ENCODE measurements at regions not wholly inside any gene's neighbourhood (a gene's known extent, or its start where the extent isn't known, plus 50 kb on each side); places are given as distances from the start of the nearest gene placed in this dataset.

GRCh38 chr2:122003196-122003940 is 247.9 kb downstream of the TSN start:
- no peak for TF ChIP-seq Cebpa-rat (IDR thresholded peaks at IDR 0.05)
- Histone ChIP-seq H4K20me1 (no peaks in the 10 kb centered on the region), H3K27ac (no peak overlapping the region), H3K36me3 (no peaks in the 10 kb centered on the region), H3K4me3 (no peak overlapping the region), H3K9me3 (replicated peaks in 1 of 11) (peaks cover 0 to 10% (median 4%) of the 10 kb centered on the region in 11 experiments; a peak in 5 of 22 replicates), H3K9ac (no peak overlapping the region), H3K4me2 (peak overlapping the region in 6 of 11 experiments; percentile 3 to 80 (median 40); a peak in 10 of 22 replicates), H3K4me1 (peaks cover 8 to 83% (median 57%) of the 10 kb centered on the region in 10 experiments; a peak in 19 of 20 replicates), H3K27me3 (no peaks in the 10 kb centered on the region)

GRCh38 chr2:122007126-122007525 is 251.7 kb downstream of the TSN start:
- no peak for TF ChIP-seq Cebpa-rat (IDR thresholded peaks at IDR 0.05)
- no peaks in the 10 kb centered on the region for H3K36me3 ChIP-seq
- H3K9me3 ChIP-seq (replicated peaks in 1 of 11) = peaks cover 0 to 7% (median under 1%) of the 10 kb centered on the region in 11 experiments; a peak in 5 of 22 replicates
- no peak overlapping the region for H3K27ac ChIP-seq
- 0 out of 22 replicates have a peak overlapping the region, but pooled peaks of 1 of the 11 experiments have one; percentile 6 for H3K9ac ChIP-seq
- H4K20me1 ChIP-seq = no peaks in the 10 kb centered on the region
- H3K4me1 ChIP-seq = peaks cover 28 to 84% (median 61%) of the 10 kb centered on the region in 10 experiments
- no peak overlapping the region for H3K4me3 ChIP-seq
- H3K27me3 ChIP-seq = 0 out of 22 replicates have a peak, but pooled peaks cover 0 to 5% (median 0%) of the 10 kb centered on the region in 11 experiments
- H3K4me2 ChIP-seq = peak overlapping the region in 8 of 11 experiments; percentile 35 to 89 (median 62); a peak in 15 of 22 replicates

- H3K36me3 ChIP-seq = no peaks in the 10 kb centered on the region
- no peak overlapping the region for H3K9ac ChIP-seq
- no peak overlapping the region for H3K4me3 ChIP-seq
- no peak for TF ChIP-seq Cebpa-rat (IDR thresholded peaks at IDR 0.05)
- H3K27me3 ChIP-seq = 0 out of 22 replicates have a peak, but pooled peaks cover 0 to 5% (median 0%) of the 10 kb centered on the region in 11 experiments
- H3K27ac ChIP-seq = no peak overlapping the region
- no peaks in the 10 kb centered on the region for H4K20me1 ChIP-seq
- H3K4me1 ChIP-seq = peaks cover 28 to 83% (median 64%) of the 10 kb centered on the region in 10 experiments
- H3K9me3 ChIP-seq (replicated peaks in 1 of 11) = peaks cover 0 to 4% (median 0%) of the 10 kb centered on the region in 11 experiments; a peak in 1 of 22 replicates
- peak overlapping the region in 8 of 11 experiments; percentile 35 to 89 (median 62); a peak in 14 of 22 replicates for H3K4me2 ChIP-seq
Observed at GRCh38 chr2:122007577-122007976, 252.1 kb downstream of the TSN start.

GRCh38 chr2:122009561-122009960 is 254.1 kb downstream of the TSN start:
- peak overlapping the region in 5 of 11 experiments; percentile 8 to 59 (median 53); a peak in 9 of 22 replicates for H3K9ac ChIP-seq
- peak overlapping the region in 8 of 11 experiments; percentile 19 to 75 (median 50); a peak in 13 of 22 replicates for H3K27ac ChIP-seq
- TF ChIP-seq Cebpa-rat (IDR thresholded peaks at IDR 0.05) = no peak

GRCh38 chr2:122011493-122012270 is 256.2 kb downstream of the TSN start:
- Histone ChIP-seq H3K9ac (no peak overlapping the region), H3K4me2 (peak overlapping the region; percentile 14 to 89 (median 77); a peak in 19 of 22 replicates), H3K27ac (peak overlapping the region in 2 of 11 experiments; percentile 28 to 63; a peak in 2 of 22 replicates), H3K4me1 (peaks cover 28 to 58% (median 57%) of the 10 kb centered on the region in 10 experiments), H4K20me1 (no peaks in the 10 kb centered on the region), H3K9me3 (replicated peaks in 1 of 11) (0 out of 22 replicates have a peak, but pooled peaks cover 0 to 4% (median 0%) of the 10 kb centered on the region in 11 experiments), H3K27me3 (0 out of 22 replicates have a peak, but pooled peaks cover 0 to 5% (median 0%) of the 10 kb centered on the region in 11 experiments), H3K36me3 (no peaks in the 10 kb centered on the region), H3K4me3 (no peak overlapping the region)
- TF ChIP-seq Cebpa-rat (IDR thresholded peaks at IDR 0.05) = no peak

More at GRCh38 chr2:122009561-122009960, 254.1 kb downstream of the TSN start:
- Histone ChIP-seq H3K36me3 (no peaks in the 10 kb centered on the region), H3K9me3 (replicated peaks in 1 of 11) (0 out of 22 replicates have a peak, but pooled peaks cover 0 to 4% (median 0%) of the 10 kb centered on the region in 11 experiments), H3K4me3 (0 out of 20 replicates have a peak overlapping the region, but pooled peaks of 2 of the 10 experiments have one; percentile 3 to 19), H4K20me1 (no peaks in the 10 kb centered on the region), H3K4me1 (peaks cover 28 to 68% (median 58%) of the 10 kb centered on the region in 10 experiments), H3K27me3 (0 out of 22 replicates have a peak, but pooled peaks cover 0 to 5% (median 0%) of the 10 kb centered on the region in 11 experiments), H3K4me2 (peak overlapping the region; percentile 44 to 89 (median 77))

GRCh38 chr2:122018736-122019135 is 263.3 kb downstream of the TSN start:
- Histone ChIP-seq H3K4me3 (no peak overlapping the region), H3K9me3 (replicated peaks in 1 of 11) (peaks cover 0 to 8% (median 0%) of the 10 kb centered on the region in 11 experiments; a peak in 5 of 22 replicates), H3K27ac (no peak overlapping the region), H3K4me2 (no peak overlapping the region), H3K4me1 (peaks cover 0 to 24% (median 4%) of the 10 kb centered on the region in 10 experiments; a peak in 7 of 20 replicates), H4K20me1 (no peaks in the 10 kb centered on the region), H3K27me3 (no peaks in the 10 kb centered on the region), H3K9ac (no peak overlapping the region), H3K36me3 (no peaks in the 10 kb centered on the region)
- TF ChIP-seq Cebpa-rat (IDR thresholded peaks at IDR 0.05) = no peak

- H3K4me1 ChIP-seq = peaks cover 0 to 24% (median 4%) of the 10 kb centered on the region in 10 experiments; a peak in 7 of 20 replicates
- H3K27ac ChIP-seq = no peak overlapping the region
- no peaks in the 10 kb centered on the region for H3K27me3 ChIP-seq
- H3K4me2 ChIP-seq = peak overlapping the region in 5 of 11 experiments; percentile 1 to 48 (median 16); a peak in 7 of 22 replicates
- H3K4me3 ChIP-seq = no peak overlapping the region
- no peaks in the 10 kb centered on the region for H4K20me1 ChIP-seq
- H3K9ac ChIP-seq = no peak overlapping the region
- H3K9me3 ChIP-seq (replicated peaks in 1 of 11) = peaks cover 0 to 8% (median 0%) of the 10 kb centered on the region in 11 experiments; a peak in 5 of 22 replicates
- H3K36me3 ChIP-seq = no peaks in the 10 kb centered on the region
- TF ChIP-seq Cebpa-rat (IDR thresholded peaks at IDR 0.05) = no peak
Observed at GRCh38 chr2:122019724-122020123, 264.3 kb downstream of the TSN start.

- H3K4me2 ChIP-seq = peak overlapping the region in 4 of 11 experiments; percentile 11 to 48 (median 18); a peak in 5 of 22 replicates
- no peak for TF ChIP-seq Cebpa-rat (IDR thresholded peaks at IDR 0.05)
- no peak overlapping the region for H3K27ac ChIP-seq
- no peaks in the 10 kb centered on the region for H3K27me3 ChIP-seq
- H3K9me3 ChIP-seq (replicated peaks in 1 of 11) = peaks cover 0 to 8% (median 0%) of the 10 kb centered on the region in 11 experiments; a peak in 5 of 22 replicates
- H3K9ac ChIP-seq = no peak overlapping the region
- H3K4me1 ChIP-seq = peaks cover 0 to 24% (median 4%) of the 10 kb centered on the region in 10 experiments; a peak in 7 of 20 replicates
- no peak overlapping the region for H3K4me3 ChIP-seq
- H3K36me3 ChIP-seq = no peaks in the 10 kb centered on the region
- no peaks in the 10 kb centered on the region for H4K20me1 ChIP-seq
Observed at GRCh38 chr2:122020377-122020776, 264.9 kb downstream of the TSN start.

Measured in BLaER1 treated with 17β-estradiol and CSF1 and Interleukin-3, amounts not matched to agents 10 nM and 100 nM (cell line).